Heart right ventricle (tissue), 16 donors: ENCODE measurements at regions not wholly inside any gene's neighbourhood (a gene's known extent, or its start where the extent isn't known, plus 50 kb on each side); places are given as distances from the start of the nearest gene placed in this dataset.

ENCODE experiments used
- ATAC-seq, 8 donors: fragments of 200-7000 bp; cut with Tn5 transposase; one replicate each; pipeline ENCODE4 v1.9.1; 2020; ENCODE audit warnings: mild to moderate bottlenecking in 8 of 8, moderate library complexity in 8 of 8, moderate number of reproducible peaks in 1 of 8
- DNase-seq, 2 donors: peaks; one replicate each; pipeline ENCODE4 v3.0.0-alpha.2; 2020
- H3K27ac ChIP-seq, 10 donors: fragments of 200-600 bp; sonication (generic) in 2 of 10; one replicate each; pipeline versions ENCODE4 v1.5.0 to v1.8.0; 2020 to 2022; ENCODE audit warnings: mild to moderate bottlenecking in 3 of 10
- H3K27me3 ChIP-seq, 7 donors: fragments of 200-600 bp; one replicate each; pipeline ENCODE4 v1.8.0; 2021 to 2022; ENCODE audit warnings: mild to moderate bottlenecking in 2 of 7
- H3K36me3 ChIP-seq, 9 donors: fragments of 200-600 bp; sonication (generic) in 1 of 9; one replicate each; pipeline versions ENCODE4 v1.5.0 to v1.8.0; 2020 to 2022; ENCODE audit warnings: mild to moderate bottlenecking in 2 of 9
- H3K4me1 ChIP-seq, 9 donors: fragments of 200-600 bp; sonication (generic) in 1 of 9; one replicate each; pipeline versions ENCODE4 v1.5.0 to v1.8.0; 2020 to 2022; ENCODE audit warnings: mild to moderate bottlenecking in 4 of 9
- H3K4me3 ChIP-seq, 10 donors: fragments of 200-600 bp; sonication (generic) in 2 of 10; one replicate each; pipeline versions ENCODE4 v1.5.0 to v1.8.0; 2020 to 2022; ENCODE audit warnings: mild to moderate bottlenecking in 7 of 10, moderate library complexity in 2 of 10
- H3K9me3 ChIP-seq, 11 donors: fragments of 200-600 bp in 10 of 11; sonication (generic) in 2 of 11; one replicate each; pipeline versions ENCODE4 v1.5.0 to v1.8.0; 2013 to 2022; ENCODE audit warnings: mild to moderate bottlenecking in 2 of 11, control low read depth in 1 of 11, moderate library complexity in 1 of 11
- CTCF ChIP-seq, 9 donors: fragments of 200-600 bp; sonication (generic) in 2 of 9; IDR thresholded peaks; one replicate each; pipeline versions ENCODE4 v1.5.0 to v1.8.0; 2021 to 2022; ENCODE audit warnings: antibody characterized with exemption in 9 of 9, mild to moderate bottlenecking in 5 of 9, moderate library complexity in 1 of 9
- WGBS, 2 donors: extraction: QIAGEN DNeasy Blood & Tissue Kit; methylation state at CpG; one replicate each; pipeline ENCODE4 v1.1.7; 2013; ENCODE audit warnings: inconsistent platforms in 1 of 2; 5-methylcytosine and 5-hydroxymethylcytosine counted together
- intact Hi-C, 10 donors: fragments of 100-400 bp; cut with DNase I; formaldehyde crosslinking; loops; one replicate each; pipeline versions ENCODE4 v1.11.1 to v1.14.2; 2022
- donor health status: Arrhythmogenic right ventricular cardiomyopathy.
- donor health status: ischemic (EF 13 %, LVEDD 7.1; RV severe dilation, severe dysfunction).
- donor health status: healthy with polysubstance abuse.
- donor health status: DM: no; HTN: yes; CAD: no.
- donor health status: DM: no; HTN: no; CAD: no.
- donor health status: ischemic (EF 25% LVEDD 6.9; RV normal size, moderate dysfunction).
- donor health status: ischemic (EF 25% LVEDD 5.7; RV mildly dilated, moderate dysfunction).
- donor health status: healthy.
- donor health status: DM: yes; HTN: yes; CAD: no.
- donor health status: Ischemic cardiomyopathy.
- donor health status: ischemic (EF 35%, LVEDD 5.7; RV mildly dilated, moderate dysfunction).
- donor health status: nonischemic (EF 11% LVEDD 7.7; RV severe dilation, severe dysfunction).
- donor health status: DM: yes; HTN: yes; CAD: no.
- donor health status: PGD.
- donor health status: ischemic (EF 29% LVEDD 5.4; RV normal size, mild dysfunction).
- donor health status: nonischemic (EF 23%, LVEDD 6.1; RV moderate dilation, normal function).

GRCh38 chr10:105770524-105771212, 1129.6 kb downstream of the SORCS3 start:
- Histone ChIP-seq H3K4me1 (peaks cover 0 to 4% (median 0%) of the 10 kb centered on the region in 9 donors), H3K9me3 (no peaks in the 10 kb centered on the region), H3K36me3 (no peaks in the 10 kb centered on the region), H3K27me3 (no peaks in the 10 kb centered on the region), H3K27ac (no peak overlapping the region), H3K4me3 (no peak overlapping the region)
- ATAC-seq (peak in 1 of 8 donors; percentile 33), DNase-seq (no peak)
- TF ChIP-seq CTCF (IDR thresholded peaks at IDR 0.05) = no peak
- 10 to 15% methylated on average over 2 of the region's 2 CpGs for WGBS, 2 donors
- intact Hi-C loops = no loop called here

- Histone ChIP-seq H3K27me3 (peaks cover 0 to 4% (median 0%) of the 10 kb centered on the region in 7 donors), H3K4me1 (peaks cover 0 to 4% (median 0%) of the 10 kb centered on the region in 9 donors), H3K36me3 (no peaks in the 10 kb centered on the region), H3K27ac (no peak overlapping the region), H3K4me3 (no peak overlapping the region), H3K9me3 (no peaks in the 10 kb centered on the region)
- DNase-seq (no peak), ATAC-seq (no peak)
- 33 to 34% methylated on average over 6 of the region's 6 CpGs for WGBS, 2 donors
- no peak for TF ChIP-seq CTCF (IDR thresholded peaks at IDR 0.05)
- intact Hi-C loops = no loop called here
Observed at GRCh38 chr10:105769248-105770184, 1128.4 kb downstream of the SORCS3 start.

DNA sequence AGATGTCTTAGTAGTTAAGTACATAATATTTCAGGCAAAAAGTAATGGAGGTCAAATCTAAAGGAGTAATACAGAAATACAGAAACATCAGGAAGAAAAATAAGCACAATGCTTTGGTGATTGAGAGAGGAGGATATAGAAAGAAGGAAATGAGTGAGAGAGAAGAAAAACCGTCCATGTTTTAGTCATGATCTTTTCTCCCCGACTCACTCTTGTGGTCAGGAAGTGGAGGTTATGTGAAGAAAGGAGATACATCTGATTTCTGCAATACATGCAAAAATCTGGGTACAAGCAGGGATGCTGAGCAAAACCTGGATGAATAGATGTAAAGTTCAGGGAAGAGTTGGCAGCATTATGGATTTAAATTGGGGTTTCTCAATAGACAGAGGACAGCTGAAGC, 1122.5 kb downstream of the SORCS3 start:
- Histone ChIP-seq H3K9me3 (no peaks in the 10 kb centered on the region), H3K4me3 (no peak overlapping the region), H3K36me3 (no peaks in the 10 kb centered on the region), H3K27ac (no peak overlapping the region), H3K4me1 (peaks cover 0 to 4% (median 0%) of the 10 kb centered on the region in 9 donors), H3K27me3 (peaks cover 0 to 4% (median 0%) of the 10 kb centered on the region in 7 donors)
- intact Hi-C loops = no loop called here
- WGBS, 2 donors = 58 to 68% methylated on average over 2 of the region's 2 CpGs
- TF ChIP-seq CTCF (IDR thresholded peaks at IDR 0.05) = no peak
- no peak for ATAC-seq
- DNase-seq = no peak

GRCh38 chr10:105761576-105762260, 1120.6 kb downstream of the SORCS3 start:
- no peak overlapping the region for H3K27ac ChIP-seq
- H3K27me3 ChIP-seq = peaks cover 0 to 4% (median 0%) of the 10 kb centered on the region in 7 donors
- no peak for DNase-seq
- peaks cover 0 to 23% (median 0%) of the 10 kb centered on the region in 9 donors for H3K4me1 ChIP-seq
- intact Hi-C loops = no loop called here
- no peak overlapping the region for H3K4me3 ChIP-seq
- no peaks in the 10 kb centered on the region for H3K9me3 ChIP-seq
- ATAC-seq = no peak
- no peaks in the 10 kb centered on the region for H3K36me3 ChIP-seq
- TF ChIP-seq CTCF (IDR thresholded peaks at IDR 0.05) = no peak
- 71 to 76% methylated on average over 4 of the region's 4 CpGs for WGBS, 2 donors
